ENCODE measurements at regions not wholly inside any gene's neighbourhood (a gene's known extent, or its start where the extent isn't known, plus 50 kb on each side); places are given as distances from the start of the nearest gene placed in this dataset.
"Not testable (repeated sequence)": the region's sequence is repeated elsewhere in the genome, so short reads cannot be mapped to it uniquely, and the experiment has no call there.

DNA sequence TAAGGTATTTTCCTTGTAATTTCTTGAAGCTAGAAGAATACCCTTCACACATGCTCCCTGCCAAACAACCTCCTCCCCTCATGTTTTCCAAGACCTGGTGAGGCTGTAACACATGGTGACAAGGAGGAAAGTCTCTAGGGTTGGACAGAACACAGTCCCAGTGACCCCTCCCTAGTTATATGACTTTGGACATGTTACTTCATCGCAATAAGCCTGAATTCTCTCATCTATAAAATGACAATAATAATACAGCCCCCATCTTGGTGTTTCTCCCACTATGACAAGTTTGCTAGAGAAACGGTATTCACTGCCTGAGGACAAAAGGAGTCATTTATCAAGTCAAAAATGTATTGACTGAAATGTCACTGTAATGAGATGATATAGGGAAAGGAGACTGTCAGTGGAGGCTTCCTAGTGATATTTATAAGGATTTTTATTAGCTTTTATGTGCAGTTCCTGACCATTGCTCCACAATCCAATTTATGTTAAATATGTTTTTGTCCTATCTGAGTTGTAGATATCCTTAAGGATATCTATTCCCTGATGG, 464.4 kb downstream of the SUCLG1 start:
- TF ChIP-seq ZFX (IDR thresholded peaks at IDR 0.05; ENCODE audit: borderline replicate concordance) = no peak
- TF ChIP-seq, protein P1, sequence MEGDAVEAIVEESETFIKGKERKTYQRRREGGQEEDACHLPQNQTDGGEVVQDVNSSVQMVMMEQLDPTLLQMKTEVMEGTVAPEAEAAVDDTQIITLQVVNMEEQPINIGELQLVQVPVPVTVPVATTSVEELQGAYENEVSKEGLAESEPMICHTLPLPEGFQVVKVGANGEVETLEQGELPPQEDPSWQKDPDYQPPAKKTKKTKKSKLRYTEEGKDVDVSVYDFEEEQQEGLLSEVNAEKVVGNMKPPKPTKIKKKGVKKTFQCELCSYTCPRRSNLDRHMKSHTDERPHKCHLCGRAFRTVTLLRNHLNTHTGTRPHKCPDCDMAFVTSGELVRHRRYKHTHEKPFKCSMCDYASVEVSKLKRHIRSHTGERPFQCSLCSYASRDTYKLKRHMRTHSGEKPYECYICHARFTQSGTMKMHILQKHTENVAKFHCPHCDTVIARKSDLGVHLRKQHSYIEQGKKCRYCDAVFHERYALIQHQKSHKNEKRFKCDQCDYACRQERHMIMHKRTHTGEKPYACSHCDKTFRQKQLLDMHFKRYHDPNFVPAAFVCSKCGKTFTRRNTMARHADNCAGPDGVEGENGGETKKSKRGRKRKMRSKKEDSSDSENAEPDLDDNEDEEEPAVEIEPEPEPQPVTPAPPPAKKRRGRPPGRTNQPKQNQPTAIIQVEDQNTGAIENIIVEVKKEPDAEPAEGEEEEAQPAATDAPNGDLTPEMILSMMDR (IDR thresholded peaks at IDR 0.05) = no peak

DNA sequence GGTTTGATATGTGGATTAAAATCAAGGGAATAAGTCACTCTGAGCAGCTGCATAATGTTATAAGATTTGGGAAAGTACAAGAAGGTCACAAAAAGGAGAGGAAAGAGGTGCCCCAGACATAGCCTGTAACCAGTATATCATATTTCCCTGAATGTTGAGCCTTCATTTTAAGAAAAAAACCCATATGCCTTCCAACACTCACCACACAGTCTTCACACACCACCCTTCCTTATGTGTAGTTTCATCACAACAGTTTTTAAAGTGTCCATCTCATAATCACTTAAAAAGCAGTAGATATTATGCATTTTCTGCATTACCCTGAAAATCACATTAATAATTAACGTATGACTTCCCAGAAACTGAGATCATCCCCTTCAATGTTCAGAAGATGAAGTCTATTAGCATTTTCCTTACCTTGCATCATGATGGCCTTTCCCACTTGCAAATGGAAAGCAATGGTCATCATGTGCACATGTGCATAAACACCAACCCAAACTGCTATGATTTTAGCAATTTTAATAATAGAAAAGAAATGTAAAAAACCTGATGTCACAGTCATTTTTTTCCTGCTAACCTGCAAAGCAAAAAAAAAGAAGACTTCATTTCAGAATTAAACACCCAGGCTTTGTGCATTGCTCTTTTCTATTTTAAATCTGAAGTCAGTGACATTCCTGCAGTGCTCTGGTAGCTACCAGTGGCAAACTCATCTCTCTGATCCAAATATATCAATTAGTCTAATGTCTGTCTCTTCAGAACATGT, 465.0 kb downstream of the SUCLG1 start:
- H3K27ac ChIP-seq = no peak overlapping the region
- TF ChIP-seq, protein P1 (IDR thresholded peaks at IDR 0.05) = no peak
- TF ChIP-seq ZFX (IDR thresholded peaks at IDR 0.05; ENCODE audit: borderline replicate concordance) = no peak

More for the DNA sequence above, 464.4 kb downstream of the SUCLG1 start:
- no peak overlapping the region for H3K27ac ChIP-seq

DNA sequence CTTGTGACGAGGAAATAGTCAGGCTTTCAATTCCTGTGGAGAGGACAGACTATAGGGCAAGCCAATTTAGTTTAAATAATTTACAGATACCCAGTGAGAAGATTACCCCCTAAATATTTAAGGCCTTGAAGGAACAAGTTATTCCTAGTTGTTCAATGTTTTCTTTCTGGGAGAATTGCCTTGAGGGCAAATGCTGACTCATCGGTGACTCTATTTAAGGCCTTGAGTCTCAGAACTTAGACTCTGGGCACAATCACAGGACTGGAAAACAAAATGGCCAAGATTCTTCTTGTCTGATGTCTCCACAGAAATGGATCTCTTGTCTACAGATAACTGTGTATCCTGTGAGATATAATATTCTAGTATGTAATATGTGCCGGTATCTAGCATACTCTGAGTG, 467.1 kb downstream of the SUCLG1 start:
- H3K27ac ChIP-seq = no peak overlapping the region
- TF ChIP-seq ZFX (IDR thresholded peaks at IDR 0.05; ENCODE audit: borderline replicate concordance) = no peak
- TF ChIP-seq, protein P1 (IDR thresholded peaks at IDR 0.05) = no peak

DNA sequence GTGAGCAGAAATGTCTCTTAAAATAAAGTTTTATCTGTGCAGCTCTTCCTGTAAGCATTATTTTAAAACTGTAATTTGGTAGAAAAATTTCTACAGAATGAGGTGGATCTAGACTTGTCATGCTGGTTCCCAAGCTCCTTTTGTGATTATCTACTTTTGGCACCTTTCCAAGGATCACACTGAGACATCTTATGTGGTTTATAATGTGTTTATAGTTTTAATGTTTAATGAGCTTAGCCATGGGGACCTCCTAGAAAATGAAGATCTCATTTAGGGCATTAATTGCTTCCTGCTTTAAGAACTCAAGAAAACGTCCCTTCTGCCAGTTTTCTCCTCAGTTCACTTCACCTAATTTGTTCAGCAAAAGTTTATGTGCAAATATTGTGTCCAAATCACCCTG, 468.4 kb downstream of the SUCLG1 start:
- TF ChIP-seq, protein P1 (IDR thresholded peaks at IDR 0.05) = no peak
- no peak for TF ChIP-seq ZFX (IDR thresholded peaks at IDR 0.05; ENCODE audit: borderline replicate concordance)

DNA sequence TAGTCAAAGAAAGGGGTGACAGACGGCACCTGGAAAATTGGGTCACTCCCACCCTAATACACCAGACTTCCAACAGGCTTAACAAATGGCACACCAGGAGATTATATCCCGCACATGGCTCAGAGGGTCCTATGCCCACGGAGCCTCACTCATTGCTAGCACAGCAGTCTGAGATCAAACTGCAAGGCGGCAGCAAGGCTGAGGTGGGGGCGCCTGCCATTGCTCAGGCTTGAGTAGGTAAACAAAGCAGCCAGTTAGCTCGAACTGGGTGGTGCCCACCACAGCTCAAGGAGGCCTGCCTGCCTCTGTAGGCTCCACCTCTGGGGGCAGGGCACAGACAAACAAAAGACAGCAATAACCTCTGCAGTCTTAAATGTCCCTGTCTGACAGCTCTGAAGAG, 482.5 kb downstream of the SUCLG1 start:
- H3K27ac ChIP-seq = not testable (repeated sequence)

More for the DNA sequence above, 468.4 kb downstream of the SUCLG1 start:
- H3K27ac ChIP-seq = no peak overlapping the region

DNA sequence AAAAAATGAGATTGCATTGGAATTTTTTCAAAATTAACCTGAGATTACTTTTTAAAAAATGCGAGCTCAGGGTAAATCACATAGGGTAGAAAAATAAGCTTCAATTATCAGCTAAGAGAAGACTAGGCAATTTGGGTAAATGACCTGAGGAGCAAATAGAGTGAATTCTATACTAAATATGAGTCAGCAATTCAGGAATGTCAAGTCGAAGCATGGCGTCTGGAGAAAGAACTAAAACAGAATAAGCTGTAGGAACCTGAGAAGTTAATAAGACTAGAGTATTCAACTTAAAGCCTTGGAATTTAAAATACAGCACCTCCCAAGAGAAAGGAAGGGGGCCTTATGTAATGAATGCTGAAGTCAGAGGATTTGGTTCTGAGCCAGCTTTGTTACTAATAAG, 487.0 kb downstream of the SUCLG1 start:
- no peak for TF ChIP-seq ZFX (IDR thresholded peaks at IDR 0.05; ENCODE audit: borderline replicate concordance)
- H3K27ac ChIP-seq = no peak overlapping the region

DNA sequence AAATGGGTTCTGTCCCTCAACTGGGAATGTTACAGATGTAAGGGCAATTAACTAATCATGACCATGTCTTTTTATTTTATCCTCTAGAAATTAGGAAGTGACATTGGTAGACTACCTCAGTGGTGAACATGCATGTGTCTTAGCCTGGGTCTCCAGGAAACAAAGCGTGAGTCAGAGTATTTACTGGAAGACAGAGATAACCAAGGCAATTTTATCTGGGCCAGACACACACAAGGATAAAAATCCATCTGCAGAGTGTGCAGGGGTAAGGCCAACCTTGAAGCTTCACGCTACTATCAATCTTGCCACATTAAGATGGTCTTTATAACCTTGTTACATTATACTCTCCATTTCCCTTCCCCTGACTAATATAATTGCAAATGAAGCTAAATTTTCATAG, 487.5 kb downstream of the SUCLG1 start:
- H3K27ac ChIP-seq = no peak overlapping the region
- no peak for TF ChIP-seq ZFX (IDR thresholded peaks at IDR 0.05; ENCODE audit: borderline replicate concordance)
- TF ChIP-seq, protein P1 (IDR thresholded peaks at IDR 0.05) = no peak

DNA sequence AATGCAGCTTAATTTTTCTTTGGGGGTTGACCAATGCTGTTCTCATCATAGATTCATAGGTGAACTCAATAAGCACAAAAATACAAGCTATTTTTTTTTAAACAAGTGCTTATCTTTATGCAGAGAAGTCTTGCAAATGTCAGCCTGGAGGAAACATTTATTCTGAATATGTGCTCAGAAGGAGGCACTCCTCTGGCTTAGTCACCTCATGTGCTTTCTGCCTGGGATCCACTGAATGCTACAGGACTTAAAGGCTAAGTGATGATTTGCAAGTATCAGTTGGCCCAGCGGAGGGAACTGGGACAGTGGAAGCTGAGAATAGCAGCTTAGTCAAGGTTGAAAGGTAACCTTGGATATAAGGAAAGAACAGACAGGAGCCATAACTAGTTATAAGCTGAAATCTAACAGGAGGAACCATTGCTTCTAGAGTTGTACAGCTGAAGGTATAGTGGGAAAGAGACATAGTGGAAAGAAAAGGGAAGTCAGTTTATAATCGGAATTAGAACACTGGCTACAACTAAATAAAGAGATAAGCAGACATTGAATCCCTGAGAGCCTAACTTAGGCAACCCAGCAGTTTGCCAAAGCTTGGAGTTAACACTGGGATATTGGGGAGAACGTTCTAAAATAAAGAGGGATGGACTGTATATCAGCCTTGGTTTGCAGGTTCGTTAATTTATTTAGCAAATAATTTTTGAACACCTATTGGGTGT, 488.7 kb downstream of the SUCLG1 start:
- H3K27ac ChIP-seq = no peak overlapping the region
- TF ChIP-seq ZFX (IDR thresholded peaks at IDR 0.05; ENCODE audit: borderline replicate concordance) = no peak
- TF ChIP-seq, protein P1 (IDR thresholded peaks at IDR 0.05) = no peak

Measured in 22Rv1 (cell line).